PC-9 (cell line): ENCODE measurements at regions not wholly inside any gene's neighbourhood (a gene's known extent, or its start where the extent isn't known, plus 50 kb on each side); places are given as distances from the start of the nearest gene placed in this dataset.

Experiments used
- BruUV-seq: library from RNA; stranded (reverse); fragments of 400-500 nt; replicated peaks from 2 replicates; lab custom pipeline; 2021; lab: Mats Ljungman, UMichigan
- CTCF ChIA-PET: fragments of 300-600 bp; sonication (Branson Sonifier 250); formaldehyde crosslinking; loops from one replicate; lab custom pipeline; 2022; ENCODE audit warnings: antibody characterized with exemption; lab: Charles Lee
- POLR2A ChIA-PET: fragments of 300-600 bp; sonication (Branson Sonifier 250); formaldehyde crosslinking; loops from one replicate; lab custom pipeline; 2022; ENCODE audit warnings: antibody characterized with exemption; ENCODE audit not compliant: unreplicated experiment; lab: Charles Lee
- DNase-seq, 2 experiments: peaks; one replicate each; pipeline versions ENCODE4 v3.0.0 to v3.0.0-alpha.2; 2015 to 2022; ENCODE audit warnings: mixed read lengths in 1 of 2
- H2AFZ ChIP-seq: fragments of 200-600 bp; sonication (generic); 2 replicates; pipeline ENCODE4 v1.8.1; 2017; ENCODE audit warnings: antibody characterized with exemption
- H3F3A ChIP-seq: fragments of 200-600 bp; sonication (generic); 2 replicates; pipeline ENCODE4 v1.8.1; 2017; ENCODE audit warnings: antibody characterized with exemption, mild to moderate bottlenecking, low read depth; ENCODE audit not compliant: insufficient read depth
- H3K27ac ChIP-seq: fragments of 200-600 bp; sonication (generic); 2 replicates; pipeline ENCODE4 v1.6.1; 2016; ENCODE audit warnings: mixed run types
- H3K27me3 ChIP-seq: fragments of 200-600 bp; sonication (generic); 2 replicates; pipeline ENCODE4 v1.6.1; 2016; ENCODE audit warnings: low read depth, mixed run types; ENCODE audit not compliant: insufficient read depth
- H3K36me3 ChIP-seq: fragments of 200-600 bp; sonication (generic); 2 replicates; pipeline ENCODE4 v1.6.1; 2016; ENCODE audit warnings: low read depth, mixed run types
- H3K4me1 ChIP-seq: fragments of 200-600 bp; sonication (generic); replicated peaks from 2 replicates; pipeline ENCODE4 v1.6.1; 2016; ENCODE audit warnings: mixed run types; ENCODE audit not compliant: insufficient read depth
- H3K4me2 ChIP-seq: fragments of 200-600 bp; sonication (generic); 2 replicates; pipeline ENCODE4 v1.6.1; 2017; ENCODE audit warnings: mixed run types
- H3K4me3 ChIP-seq: fragments of 200-600 bp; sonication (generic); 2 replicates; pipeline ENCODE4 v1.6.1; 2016; ENCODE audit warnings: mixed run types
- H3K79me2 ChIP-seq: fragments of 200-600 bp; sonication (generic); 2 replicates; pipeline ENCODE4 v1.6.1; 2017; ENCODE audit warnings: low read depth, mixed run types
- H3K9me2 ChIP-seq: fragments of 200-600 bp; sonication (generic); 2 replicates; pipeline ENCODE4 v1.8.1; 2017; ENCODE audit warnings: mild to moderate bottlenecking; ENCODE audit not compliant: insufficient read depth
- H3K9me3 ChIP-seq: fragments of 200-600 bp; sonication (generic); 2 replicates; pipeline ENCODE4 v1.8.1; 2016; ENCODE audit warnings: low read depth; ENCODE audit not compliant: insufficient read depth
- H4K20me1 ChIP-seq: fragments of 200-600 bp; sonication (generic); 2 replicates; pipeline ENCODE4 v1.8.1; 2017; ENCODE audit not compliant: insufficient read depth
- EZH2 ChIP-seq: fragments of 200-600 bp; sonication (generic); IDR thresholded peaks from 2 replicates; pipeline ENCODE4 v1.8.0; 2017; ENCODE audit warnings: antibody characterized with exemption, low read depth
- intact Hi-C: fragments of 100-400 bp; cut with micrococcal nuclease; formaldehyde crosslinking; loops from one replicate; pipeline ENCODE4 v1.10.0; 2022; ENCODE audit not compliant: unreplicated experiment
- TF ChIP-seq, protein P1 (sequence below): fragments of 200-600 bp; sonication (generic); conservative IDR thresholded peaks from 2 replicates; pipeline ENCODE4 v1.6.1; 2017; ENCODE audit warnings: mixed run types, antibody characterized with exemption, mild to moderate bottlenecking, moderate library complexity

DNA sequence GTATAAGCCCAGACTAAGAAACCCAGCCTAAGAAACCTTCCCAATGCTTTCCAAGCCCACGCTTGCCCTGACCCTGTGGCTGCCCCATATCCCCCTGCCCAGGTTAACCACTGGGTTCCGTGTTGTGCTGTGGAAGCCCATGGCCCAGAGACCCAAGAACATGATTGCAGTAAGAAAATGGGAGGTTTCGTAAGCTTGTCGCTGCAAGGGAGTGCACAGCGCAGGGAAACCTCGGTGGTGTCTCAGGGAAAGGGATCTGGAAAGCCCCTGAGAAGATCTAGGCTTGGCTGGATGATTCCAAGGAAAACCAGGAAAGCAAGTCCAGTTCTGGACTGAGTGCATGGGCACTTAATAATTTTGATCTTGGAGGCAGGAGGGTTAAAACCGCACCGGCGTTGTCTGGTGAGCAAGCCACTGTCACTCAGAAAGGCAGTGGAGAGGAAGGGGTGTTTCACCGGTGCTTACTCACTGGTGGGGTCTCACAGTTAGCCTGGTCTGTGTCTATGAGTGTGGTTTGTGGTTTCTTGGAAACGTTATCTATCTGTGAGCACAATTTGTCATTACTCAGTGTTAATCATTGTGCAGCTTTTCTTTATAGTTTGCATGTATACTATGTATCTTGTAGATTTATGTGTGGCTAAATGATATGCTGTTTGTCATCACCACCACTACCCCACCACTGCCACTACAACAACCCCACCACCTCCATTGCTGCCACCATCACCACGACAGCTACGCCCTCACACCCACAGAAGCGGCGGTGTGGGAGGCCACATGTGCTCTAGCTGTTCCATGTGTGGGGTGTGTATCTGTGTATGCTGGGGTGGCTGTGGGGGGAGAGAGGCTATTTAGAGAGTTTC lies 53.3 kb upstream of the PRDM11 start:
- Histone ChIP-seq H3K27me3 (peaks cover 22% of the 10 kb centered on the region; the same call in 1 of the 2 replicates), H3K79me2 (no peaks in the 10 kb centered on the region), H3K9me2 (no peaks in the 10 kb centered on the region), H3K9me3 (no peaks in the 10 kb centered on the region), H3K36me3 (no peaks in the 10 kb centered on the region), H3K4me3 (no peak overlapping the region), H3K27ac (no peak overlapping the region), H3K4me1 (no peaks in the 10 kb centered on the region; the same call in 1 of the 2 replicates), H3F3A (no peaks in the 10 kb centered on the region), H2AFZ (no peak overlapping the region), H3K4me2 (no peak overlapping the region), H4K20me1 (no peaks in the 10 kb centered on the region)
- POLR2A ChIA-PET, result no interaction called here
- TF ChIP-seq, protein P1, sequence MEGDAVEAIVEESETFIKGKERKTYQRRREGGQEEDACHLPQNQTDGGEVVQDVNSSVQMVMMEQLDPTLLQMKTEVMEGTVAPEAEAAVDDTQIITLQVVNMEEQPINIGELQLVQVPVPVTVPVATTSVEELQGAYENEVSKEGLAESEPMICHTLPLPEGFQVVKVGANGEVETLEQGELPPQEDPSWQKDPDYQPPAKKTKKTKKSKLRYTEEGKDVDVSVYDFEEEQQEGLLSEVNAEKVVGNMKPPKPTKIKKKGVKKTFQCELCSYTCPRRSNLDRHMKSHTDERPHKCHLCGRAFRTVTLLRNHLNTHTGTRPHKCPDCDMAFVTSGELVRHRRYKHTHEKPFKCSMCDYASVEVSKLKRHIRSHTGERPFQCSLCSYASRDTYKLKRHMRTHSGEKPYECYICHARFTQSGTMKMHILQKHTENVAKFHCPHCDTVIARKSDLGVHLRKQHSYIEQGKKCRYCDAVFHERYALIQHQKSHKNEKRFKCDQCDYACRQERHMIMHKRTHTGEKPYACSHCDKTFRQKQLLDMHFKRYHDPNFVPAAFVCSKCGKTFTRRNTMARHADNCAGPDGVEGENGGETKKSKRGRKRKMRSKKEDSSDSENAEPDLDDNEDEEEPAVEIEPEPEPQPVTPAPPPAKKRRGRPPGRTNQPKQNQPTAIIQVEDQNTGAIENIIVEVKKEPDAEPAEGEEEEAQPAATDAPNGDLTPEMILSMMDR, result no peak
- TF ChIP-seq EZH2, result no peak
- intact Hi-C loops, result no loop called here
- CTCF ChIA-PET, result no interaction called here
- DNase-seq, result no peak
- BruUV-seq, result no TSS peak

DNA sequence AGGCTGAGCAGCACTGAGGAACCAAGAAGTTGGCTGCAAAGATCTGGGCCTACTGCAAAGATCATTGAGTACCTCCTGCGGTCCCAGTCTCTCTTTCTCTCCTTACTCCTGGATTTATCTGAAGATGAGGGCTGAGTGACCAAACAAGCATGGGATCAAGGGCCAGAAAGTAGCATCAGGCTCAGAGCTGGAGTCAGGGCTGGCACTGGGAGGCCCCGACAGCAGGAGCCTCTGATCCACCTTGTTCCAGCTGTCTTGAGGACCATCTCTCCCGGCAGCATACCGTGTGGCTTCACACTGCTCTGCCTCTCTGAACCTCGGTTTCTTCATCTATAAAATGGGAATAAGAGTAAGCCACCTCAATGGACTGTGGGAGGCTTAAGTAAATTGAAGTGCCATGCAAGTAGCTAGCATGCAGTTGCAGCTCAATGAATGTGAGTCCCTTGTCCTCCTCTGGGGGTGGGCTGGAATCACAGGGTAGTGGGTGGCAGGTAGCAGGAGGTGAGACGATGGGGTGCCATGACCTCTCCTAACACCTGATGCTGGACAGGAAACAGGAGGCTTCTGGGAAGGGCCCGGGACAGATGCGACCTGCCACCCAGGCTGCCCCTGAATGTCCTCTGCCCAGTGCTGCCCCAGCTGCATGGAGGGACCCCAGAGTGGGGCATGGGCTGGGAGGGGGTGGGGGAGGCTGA lies 52.5 kb upstream of the PRDM11 start:
- H3K27me3 ChIP-seq, result peaks cover 28% of the 10 kb centered on the region
- H3K4me1 ChIP-seq, result no peaks in the 10 kb centered on the region; the same call in 1 of the 2 replicates
- H3K36me3 ChIP-seq, result no peaks in the 10 kb centered on the region
- H4K20me1 ChIP-seq, result no peaks in the 10 kb centered on the region
- intact Hi-C loops, result no loop called here
- TF ChIP-seq EZH2, result no peak
- TF ChIP-seq, protein P1, result no peak
- H3K79me2 ChIP-seq, result no peaks in the 10 kb centered on the region
- BruUV-seq, result no TSS peak
- no peak overlapping the region for H3K27ac ChIP-seq
- POLR2A ChIA-PET, result no interaction called here
- no peak overlapping the region for H2AFZ ChIP-seq
- H3K4me2 ChIP-seq, result no peak overlapping the region
- no peaks in the 10 kb centered on the region for H3F3A ChIP-seq
- no peak for DNase-seq
- H3K9me2 ChIP-seq, result no peaks in the 10 kb centered on the region
- CTCF ChIA-PET, result no interaction called here
- H3K4me3 ChIP-seq, result no peak overlapping the region
- H3K9me3 ChIP-seq, result no peaks in the 10 kb centered on the region

DNA sequence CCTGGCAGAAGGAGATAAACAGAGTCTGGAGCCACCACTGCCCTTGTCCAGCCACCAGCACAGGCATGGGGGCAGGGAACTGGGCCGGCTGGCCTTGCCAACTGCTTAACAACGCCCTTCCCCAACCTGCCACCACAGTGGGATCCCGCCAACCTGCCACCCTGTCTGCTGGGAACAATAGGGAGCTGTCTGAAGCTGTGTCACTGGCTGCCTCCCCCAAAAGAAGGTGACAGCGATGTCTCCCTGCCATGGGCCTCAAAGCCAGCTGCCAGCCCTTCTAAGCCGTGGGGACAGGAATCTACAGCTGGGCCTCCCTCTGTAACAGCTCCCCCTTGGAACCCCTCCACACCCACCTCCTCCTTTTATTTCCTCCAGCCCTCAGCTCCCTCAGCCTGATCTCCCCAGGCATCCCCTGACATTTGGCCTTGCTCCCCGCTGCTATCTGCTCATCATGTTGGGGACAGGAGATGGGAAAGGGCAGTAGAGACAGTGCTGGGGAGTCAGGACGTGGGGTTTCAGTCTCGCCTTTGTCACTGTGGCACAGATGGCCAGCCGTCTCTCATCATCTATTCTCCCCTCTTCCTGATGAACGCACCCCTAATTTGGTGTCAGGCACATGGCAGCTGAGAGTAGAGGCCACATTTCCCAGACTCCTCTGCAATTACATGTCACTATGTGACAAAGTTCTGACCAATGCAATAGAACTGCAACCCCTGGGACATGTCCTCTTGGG lies 51.3 kb upstream of the PRDM11 start:
- Histone ChIP-seq H2AFZ (no peak overlapping the region), H4K20me1 (no peaks in the 10 kb centered on the region), H3F3A (no peaks in the 10 kb centered on the region), H3K4me1 (no peaks in the 10 kb centered on the region), H3K4me2 (no peak overlapping the region), H3K36me3 (no peaks in the 10 kb centered on the region), H3K9me3 (no peaks in the 10 kb centered on the region), H3K79me2 (no peaks in the 10 kb centered on the region), H3K27me3 (peaks cover 37% of the 10 kb centered on the region), H3K9me2 (no peaks in the 10 kb centered on the region), H3K4me3 (no peak overlapping the region), H3K27ac (no peak overlapping the region)
- ChIA-PET CTCF (no interaction called here), POLR2A (no interaction called here)
- TF ChIP-seq EZH2, result no peak
- TF ChIP-seq, protein P1, result no peak
- BruUV-seq, result no TSS peak
- intact Hi-C loops, result no loop called here
- no peak for DNase-seq
